ENCODE measurements at regions not wholly inside any gene's neighbourhood (a gene's known extent, or its start where the extent isn't known, plus 50 kb on each side); places are given as distances from the start of the nearest gene placed in this dataset.

- Histone ChIP-seq H3K9ac (ENCODE audit: low read length) (no peak overlapping the region), H3K9me3 (ENCODE audit: insufficient read depth, low read length) (no peaks in the 10 kb centered on the region), H3K36me3 (replicated peaks; ENCODE audit: low read depth, low read length) (no peaks in the 10 kb centered on the region), H2AFZ (ENCODE audit: low read depth, low read length) (no peak overlapping the region), H3K27ac (ENCODE audit: low read length) (no peak overlapping the region), H3K27me3 (ENCODE audit: low read depth, low read length) (no peaks in the 10 kb centered on the region; the same call in 1 of the 2 replicates), H3K4me3 (ENCODE audit: low read length) (no peak overlapping the region), H3K4me1 (ENCODE audit: low read length) (peaks cover 5% of the 10 kb centered on the region; the same call in 1 of the 2 replicates), H3K4me2 (ENCODE audit: low read length) (no peak overlapping the region), H3K79me2 (ENCODE audit: low read length) (no peaks in the 10 kb centered on the region), H4K20me1 (ENCODE audit: insufficient read depth, low read length) (no peaks in the 10 kb centered on the region)
- no peak for TF ChIP-seq EZH2phosphoT487 (IDR thresholded peaks at IDR 0.05; ENCODE audit: low read depth)
- TF ChIP-seq CTCF (IDR thresholded peaks at IDR 0.05; ENCODE audit: low read depth, low read length) = no peak
These were observed 85.3 kb downstream of the CDC7 start for GRCh38 chr1:91585982-91586381.

GRCh38 chr1:91589437-91589836 is 88.8 kb downstream of the CDC7 start:
- no peaks in the 10 kb centered on the region for H3K9me3 ChIP-seq (ENCODE audit: insufficient read depth, low read length)
- H2AFZ ChIP-seq (ENCODE audit: low read depth, low read length) = no peak overlapping the region
- H3K79me2 ChIP-seq (ENCODE audit: low read length) = no peaks in the 10 kb centered on the region
- H3K27me3 ChIP-seq (ENCODE audit: low read depth, low read length) = no peaks in the 10 kb centered on the region; the same call in 1 of the 2 replicates
- H3K4me3 ChIP-seq (ENCODE audit: low read length) = no peak overlapping the region
- no peak overlapping the region for H3K27ac ChIP-seq (ENCODE audit: low read length)
- no peak overlapping the region for H3K4me2 ChIP-seq (ENCODE audit: low read length)
- H3K36me3 ChIP-seq (replicated peaks; ENCODE audit: low read depth, low read length) = no peaks in the 10 kb centered on the region
- peaks cover 5% of the 10 kb centered on the region; the same call in 1 of the 2 replicates for H3K4me1 ChIP-seq (ENCODE audit: low read length)
- H4K20me1 ChIP-seq (ENCODE audit: insufficient read depth, low read length) = no peaks in the 10 kb centered on the region
- no peak overlapping the region for H3K9ac ChIP-seq (ENCODE audit: low read length)
- TF ChIP-seq CTCF (IDR thresholded peaks at IDR 0.05; ENCODE audit: low read depth, low read length) = no peak
- no peak for TF ChIP-seq EZH2phosphoT487 (IDR thresholded peaks at IDR 0.05; ENCODE audit: low read depth)

- TF ChIP-seq EZH2phosphoT487 (IDR thresholded peaks at IDR 0.05; ENCODE audit: low read depth) (no peak), CTCF (IDR thresholded peaks at IDR 0.05; ENCODE audit: low read depth, low read length) (no peak)
- Histone ChIP-seq H2AFZ (ENCODE audit: low read depth, low read length) (no peak overlapping the region), H3K27me3 (ENCODE audit: low read depth, low read length) (no peaks in the 10 kb centered on the region; the same call in 1 of the 2 replicates), H3K4me1 (ENCODE audit: low read length) (peaks cover 5% of the 10 kb centered on the region; the same call in 1 of the 2 replicates), H3K36me3 (replicated peaks; ENCODE audit: low read depth, low read length) (no peaks in the 10 kb centered on the region), H3K9ac (ENCODE audit: low read length) (no peak overlapping the region), H3K79me2 (ENCODE audit: low read length) (no peaks in the 10 kb centered on the region), H3K4me3 (ENCODE audit: low read length) (no peak overlapping the region), H4K20me1 (ENCODE audit: insufficient read depth, low read length) (no peaks in the 10 kb centered on the region), H3K4me2 (ENCODE audit: low read length) (no peak overlapping the region), H3K27ac (ENCODE audit: low read length) (no peak overlapping the region), H3K9me3 (ENCODE audit: insufficient read depth, low read length) (no peaks in the 10 kb centered on the region)
These were observed 90.7 kb downstream of the CDC7 start for GRCh38 chr1:91591175-91591974.

- H3K4me1 ChIP-seq (ENCODE audit: low read length) = peaks cover 5% of the 10 kb centered on the region; the same call in 1 of the 2 replicates
- no peaks in the 10 kb centered on the region for H3K36me3 ChIP-seq (replicated peaks; ENCODE audit: low read depth, low read length)
- H4K20me1 ChIP-seq (ENCODE audit: insufficient read depth, low read length) = no peaks in the 10 kb centered on the region
- H3K9me3 ChIP-seq (ENCODE audit: insufficient read depth, low read length) = no peaks in the 10 kb centered on the region
- H3K79me2 ChIP-seq (ENCODE audit: low read length) = no peaks in the 10 kb centered on the region
- H3K27me3 ChIP-seq (ENCODE audit: low read depth, low read length) = no peaks in the 10 kb centered on the region; the same call in 1 of the 2 replicates
- H2AFZ ChIP-seq (ENCODE audit: low read depth, low read length) = no peak overlapping the region
- H3K9ac ChIP-seq (ENCODE audit: low read length) = no peak overlapping the region
- H3K4me3 ChIP-seq (ENCODE audit: low read length) = no peak overlapping the region
- no peak overlapping the region for H3K4me2 ChIP-seq (ENCODE audit: low read length)
- no peak overlapping the region for H3K27ac ChIP-seq (ENCODE audit: low read length)
- TF ChIP-seq EZH2phosphoT487 (IDR thresholded peaks at IDR 0.05; ENCODE audit: low read depth) (no peak), CTCF (IDR thresholded peaks at IDR 0.05; ENCODE audit: low read depth, low read length) (no peak)
These were observed 92.2 kb downstream of the CDC7 start for GRCh38 chr1:91592716-91593477.
